SU-DHL-6 (cell line): ENCODE measurements at regions not wholly inside any gene's neighbourhood (a gene's known extent, or its start where the extent isn't known, plus 50 kb on each side); places are given as distances from the start of the nearest gene placed in this dataset.
A peak's percentile ranks its signal among the peaks of the same experiment; 100 is the strongest.

Experiments used
- H2AFZ ChIP-seq: fragments of 200-600 bp; sonication (generic); 2 replicates; pipeline ENCODE4 v1.6.1; 2014; ENCODE audit warnings: low read depth, mild to moderate bottlenecking, moderate library complexity, mixed read lengths, antibody characterized with exemption, low read length; ENCODE audit not compliant: severe bottlenecking
- H3F3A ChIP-seq: fragments of 200-600 bp; shearing (Covaris generic); 2 replicates; pipeline ENCODE4 v1.6.0; 2016; ENCODE audit warnings: antibody characterized with exemption, mild to moderate bottlenecking; ENCODE audit not compliant: insufficient read depth
- H3K27ac ChIP-seq: fragments of 200-600 bp; sonication (generic); 2 replicates; pipeline ENCODE4 v1.5.1; 2016; ENCODE audit warnings: low read depth, mild to moderate bottlenecking, low read length, moderate library complexity, mixed read lengths
- H3K27me3 ChIP-seq: fragments of 200-600 bp; sonication (generic), shearing (Covaris generic); 2 replicates; pipeline ENCODE4 v1.6.0; 2014; ENCODE audit warnings: mild to moderate bottlenecking, low read length
- H3K36me3 ChIP-seq: fragments of 200-600 bp; sonication (generic); 2 replicates; pipeline ENCODE4 v1.6.1; 2014; ENCODE audit warnings: mild to moderate bottlenecking, low read length, mixed read lengths
- H3K4me2 ChIP-seq: fragments of 300-600, 200-600 bp; shearing (Covaris generic), sonication (generic); 2 replicates; pipeline ENCODE4 v1.6.0; 2014; ENCODE audit warnings: low read length, low read depth, mild to moderate bottlenecking; ENCODE audit not compliant: poor library complexity, severe bottlenecking
- H3K4me3 ChIP-seq: fragments of 200-600 bp; sonication (generic); 2 replicates; pipeline ENCODE4 v1.5.1; 2014; ENCODE audit warnings: antibody characterized with exemption, low read length, mild to moderate bottlenecking, mixed read lengths; ENCODE audit not compliant: insufficient read depth, poor library complexity, severe bottlenecking
- H3K79me2 ChIP-seq: fragments of 200-600 bp; sonication (generic); 2 replicates; pipeline ENCODE4 v1.6.1; 2014; ENCODE audit warnings: mild to moderate bottlenecking, low read length, moderate library complexity; ENCODE audit not compliant: insufficient read depth
- H3K9ac ChIP-seq: fragments of 200-600 bp; sonication (generic); 2 replicates; pipeline ENCODE4 v1.7.0; 2014; ENCODE audit warnings: mild to moderate bottlenecking, low read length
- H3K9me2 ChIP-seq: fragments of 200-600 bp; sonication (generic); replicated peaks from 2 replicates; pipeline ENCODE4 v1.6.1; 2014; ENCODE audit warnings: low read length; ENCODE audit not compliant: insufficient read depth
- H3K9me3 ChIP-seq: fragments of 200-600 bp; sonication (generic); 2 replicates; pipeline ENCODE4 v1.6.1; 2014; ENCODE audit warnings: low read length, mixed read lengths; ENCODE audit not compliant: insufficient read depth
- H4K20me1 ChIP-seq: fragments of 200-600 bp; sonication (generic); 2 replicates; pipeline ENCODE4 v1.6.1; 2014; ENCODE audit warnings: low read depth, mild to moderate bottlenecking, antibody characterized with exemption, low read length, moderate library complexity, mixed read lengths
- EZH2phosphoT487 ChIP-seq: fragments of 200-600 bp; sonication (generic), shearing (Covaris generic); conservative IDR thresholded peaks from 2 replicates; pipeline ENCODE4 v1.6.1; 2018; ENCODE audit warnings: mild to moderate bottlenecking, antibody characterized with exemption, low read length, moderate library complexity, mixed read lengths
- TF ChIP-seq, protein P1 (sequence below): fragments of 200-600 bp; sonication (generic); IDR thresholded peaks from one replicate; pipeline ENCODE4 v1.5.1; 2017; ENCODE audit warnings: antibody characterized with exemption, mild to moderate bottlenecking, low read length, moderate library complexity; ENCODE audit not compliant: insufficient read depth, poor library complexity, severe bottlenecking

DNA sequence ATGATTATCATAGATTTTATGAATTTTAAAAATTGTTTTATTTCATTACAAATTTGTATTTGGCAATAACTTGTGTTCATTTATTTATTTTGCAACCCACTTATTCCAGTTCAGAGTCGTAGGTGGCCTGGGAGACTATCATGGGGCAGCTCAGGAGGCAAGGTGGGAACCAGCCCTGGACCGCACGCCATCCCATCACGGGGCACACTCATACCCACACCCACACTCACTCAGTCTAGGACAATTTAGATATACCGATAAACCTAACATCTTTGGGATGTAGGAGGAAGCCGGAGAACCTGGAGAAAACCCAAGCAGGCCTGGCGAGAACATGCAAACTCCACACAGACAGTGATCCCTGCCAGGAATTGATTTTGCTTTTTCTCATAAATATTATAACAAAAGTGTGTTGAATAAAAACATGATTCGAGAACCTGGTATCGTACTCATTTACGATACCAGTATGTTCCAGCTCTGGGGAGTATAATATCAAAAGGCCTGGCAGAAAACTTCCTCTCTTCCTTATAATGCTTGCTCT, 205.3 kb downstream of the NFKBIZ start:
- H2AFZ ChIP-seq = no peak overlapping the region

DNA sequence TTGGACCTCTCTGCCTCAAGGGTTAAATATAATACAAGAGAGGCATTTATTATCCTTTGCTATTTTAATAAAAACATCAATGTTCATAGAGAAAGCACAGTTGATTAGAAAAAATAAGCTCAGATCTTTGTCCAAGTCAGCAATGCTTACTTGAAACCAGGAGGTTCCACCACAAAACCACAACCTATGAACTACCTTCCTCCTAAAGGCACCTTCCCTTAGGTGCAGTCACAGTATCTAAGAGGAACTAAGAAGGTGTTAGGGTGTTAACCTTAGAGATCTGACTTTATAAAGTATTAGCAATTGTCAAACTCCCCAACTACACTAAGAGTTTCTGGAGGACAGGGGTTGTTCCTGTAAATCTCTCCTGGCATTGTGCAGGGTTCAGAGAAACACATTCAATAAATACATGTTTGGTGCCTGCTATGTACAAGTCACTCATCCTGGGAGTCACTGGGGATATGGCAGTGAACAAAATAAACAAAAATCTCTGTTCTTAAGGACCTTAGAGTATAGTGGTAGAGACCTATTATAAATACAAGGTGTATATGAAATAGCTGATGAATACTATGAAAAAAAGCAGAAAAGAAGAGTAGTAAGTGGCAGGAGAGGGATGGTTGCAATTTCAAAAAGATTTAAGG, 208.6 kb downstream of the NFKBIZ start:
- no peaks in the 10 kb centered on the region for H3K79me2 ChIP-seq
- no peak overlapping the region for H3K27ac ChIP-seq

More for the DNA sequence above, 205.3 kb downstream of the NFKBIZ start:
- Histone ChIP-seq H3K27ac (no peak overlapping the region), H4K20me1 (no peaks in the 10 kb centered on the region), H3K4me3 (no peak overlapping the region), H3F3A (no peaks in the 10 kb centered on the region), H3K36me3 (no peaks in the 10 kb centered on the region), H3K9ac (no peak overlapping the region), H3K9me2 (no peaks in the 10 kb centered on the region), H3K79me2 (no peaks in the 10 kb centered on the region), H3K4me2 (no peak overlapping the region), H3K9me3 (peaks cover 3% of the 10 kb centered on the region; the same call in 1 of the 2 replicates), H3K27me3 (no peaks in the 10 kb centered on the region)
- TF ChIP-seq, protein P1, sequence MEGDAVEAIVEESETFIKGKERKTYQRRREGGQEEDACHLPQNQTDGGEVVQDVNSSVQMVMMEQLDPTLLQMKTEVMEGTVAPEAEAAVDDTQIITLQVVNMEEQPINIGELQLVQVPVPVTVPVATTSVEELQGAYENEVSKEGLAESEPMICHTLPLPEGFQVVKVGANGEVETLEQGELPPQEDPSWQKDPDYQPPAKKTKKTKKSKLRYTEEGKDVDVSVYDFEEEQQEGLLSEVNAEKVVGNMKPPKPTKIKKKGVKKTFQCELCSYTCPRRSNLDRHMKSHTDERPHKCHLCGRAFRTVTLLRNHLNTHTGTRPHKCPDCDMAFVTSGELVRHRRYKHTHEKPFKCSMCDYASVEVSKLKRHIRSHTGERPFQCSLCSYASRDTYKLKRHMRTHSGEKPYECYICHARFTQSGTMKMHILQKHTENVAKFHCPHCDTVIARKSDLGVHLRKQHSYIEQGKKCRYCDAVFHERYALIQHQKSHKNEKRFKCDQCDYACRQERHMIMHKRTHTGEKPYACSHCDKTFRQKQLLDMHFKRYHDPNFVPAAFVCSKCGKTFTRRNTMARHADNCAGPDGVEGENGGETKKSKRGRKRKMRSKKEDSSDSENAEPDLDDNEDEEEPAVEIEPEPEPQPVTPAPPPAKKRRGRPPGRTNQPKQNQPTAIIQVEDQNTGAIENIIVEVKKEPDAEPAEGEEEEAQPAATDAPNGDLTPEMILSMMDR = no peak
- no peak for TF ChIP-seq EZH2phosphoT487

DNA sequence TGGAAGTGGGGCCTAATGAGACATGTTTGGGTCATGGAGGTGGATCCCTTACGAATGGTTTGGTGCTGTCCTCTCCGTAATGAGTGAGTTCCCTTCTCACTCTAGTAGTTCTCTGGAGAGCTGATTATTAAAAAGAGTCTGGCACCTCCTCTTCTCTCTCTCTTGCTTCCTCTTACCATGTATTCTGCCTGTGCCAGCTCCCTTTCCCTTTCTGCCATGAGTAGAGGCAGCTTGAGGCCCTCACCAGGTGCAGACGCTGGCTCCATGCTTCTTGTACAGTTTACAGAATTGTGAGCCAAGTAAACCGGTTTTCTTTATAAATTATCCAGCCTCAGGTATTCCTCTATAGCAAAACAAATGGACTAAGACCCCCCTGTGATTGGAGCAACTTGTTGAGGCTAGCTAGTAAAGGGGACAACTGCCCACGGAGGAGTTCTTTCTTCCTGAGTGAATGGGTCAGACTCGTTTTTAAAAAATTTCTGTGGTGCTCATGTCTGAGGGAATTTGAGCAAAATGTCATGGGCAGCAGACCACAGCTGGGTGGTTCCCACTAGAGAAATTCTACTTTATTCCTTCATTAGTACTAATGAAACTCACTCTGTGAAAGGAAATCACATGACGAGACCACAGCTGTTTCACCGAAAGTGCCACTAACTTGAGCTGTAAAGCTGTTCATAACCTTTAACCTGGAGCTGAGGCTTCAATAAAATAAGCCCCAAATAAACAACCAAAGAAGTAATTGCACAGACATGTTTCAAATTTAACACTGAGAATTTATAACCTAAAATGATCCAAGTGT, 210.0 kb downstream of the NFKBIZ start:
- H3F3A ChIP-seq = no peaks in the 10 kb centered on the region
- H3K9me3 ChIP-seq = no peaks in the 10 kb centered on the region
- no peak for TF ChIP-seq EZH2phosphoT487
- H4K20me1 ChIP-seq = no peaks in the 10 kb centered on the region
- H3K36me3 ChIP-seq = no peaks in the 10 kb centered on the region
- no peaks in the 10 kb centered on the region for H3K79me2 ChIP-seq
- H3K4me2 ChIP-seq = peak overlapping the region; percentile 4
- H3K4me3 ChIP-seq = no peak overlapping the region
- H3K27me3 ChIP-seq = no peaks in the 10 kb centered on the region
- H3K9me2 ChIP-seq = no peaks in the 10 kb centered on the region
- H3K27ac ChIP-seq = no peak overlapping the region
- H2AFZ ChIP-seq = no peak overlapping the region
- no peak overlapping the region for H3K9ac ChIP-seq

More for the DNA sequence above, 208.6 kb downstream of the NFKBIZ start:
- Histone ChIP-seq H4K20me1 (no peaks in the 10 kb centered on the region), H3K9me3 (no peaks in the 10 kb centered on the region), H2AFZ (no peak overlapping the region), H3K4me2 (peak overlapping the region; percentile 3), H3K27me3 (no peaks in the 10 kb centered on the region), H3K9ac (no peak overlapping the region), H3F3A (no peaks in the 10 kb centered on the region), H3K4me3 (no peak overlapping the region), H3K36me3 (no peaks in the 10 kb centered on the region), H3K9me2 (no peaks in the 10 kb centered on the region)
- no peak for TF ChIP-seq EZH2phosphoT487

DNA sequence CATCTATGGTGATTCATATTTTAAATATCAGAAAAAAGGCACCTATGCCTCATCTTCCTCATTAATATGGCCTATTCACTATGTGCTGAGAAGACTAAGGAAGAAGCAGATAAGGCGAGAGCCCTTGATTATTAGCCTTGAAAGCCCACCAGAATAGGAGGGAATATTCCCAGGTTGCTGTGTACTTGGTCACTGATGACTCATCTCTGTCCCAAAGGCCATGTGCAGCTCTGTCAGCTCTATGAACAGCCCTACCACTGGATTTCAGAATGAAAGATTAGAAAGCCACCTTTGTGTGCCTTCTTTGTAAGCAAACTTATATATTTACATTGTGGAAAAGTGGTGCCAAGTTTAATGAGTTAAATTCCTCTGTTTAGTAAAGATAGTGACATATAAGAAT, 211.5 kb downstream of the NFKBIZ start:
- Histone ChIP-seq H3K27me3 (no peaks in the 10 kb centered on the region), H3K79me2 (no peaks in the 10 kb centered on the region), H2AFZ (no peak overlapping the region), H3K27ac (no peak overlapping the region), H3K4me2 (no peak overlapping the region), H3K9me3 (no peaks in the 10 kb centered on the region), H4K20me1 (no peaks in the 10 kb centered on the region), H3K4me3 (no peak overlapping the region), H3K9ac (no peak overlapping the region), H3K36me3 (no peaks in the 10 kb centered on the region), H3F3A (no peaks in the 10 kb centered on the region), H3K9me2 (no peaks in the 10 kb centered on the region)
- TF ChIP-seq, protein P1 = no peak
- no peak for TF ChIP-seq EZH2phosphoT487
